ENCODE measurements at regions not wholly inside any gene's neighbourhood (a gene's known extent, or its start where the extent isn't known, plus 50 kb on each side); places are given as distances from the start of the nearest gene placed in this dataset.

- no peaks in the 10 kb centered on the region for H3K4me1 ChIP-seq
Measured at GRCh38 chr11:29685361-29685760, 331.5 kb downstream of the KCNA4 start.

GRCh38 chr11:29682856-29683255, 334.0 kb downstream of the KCNA4 start:
- H3K9me3 ChIP-seq = no peaks in the 10 kb centered on the region
- no peak for ATAC-seq
- DNase-seq = no peak
- no peaks in the 10 kb centered on the region for H3K27me3 ChIP-seq (ENCODE audit: insufficient read depth in 3 of 3, low read length in 2 of 3)
- 52 to 57% (median 54%) methylated on average over 2 of the region's 2 CpGs for WGBS, 3 donors
- no peaks in the 10 kb centered on the region for H3K36me3 ChIP-seq (ENCODE audit: insufficient read depth in 1 of 2, low read depth in 1 of 2)
- no peak overlapping the region for H3K4me3 ChIP-seq
- TF ChIP-seq, protein P1, sequence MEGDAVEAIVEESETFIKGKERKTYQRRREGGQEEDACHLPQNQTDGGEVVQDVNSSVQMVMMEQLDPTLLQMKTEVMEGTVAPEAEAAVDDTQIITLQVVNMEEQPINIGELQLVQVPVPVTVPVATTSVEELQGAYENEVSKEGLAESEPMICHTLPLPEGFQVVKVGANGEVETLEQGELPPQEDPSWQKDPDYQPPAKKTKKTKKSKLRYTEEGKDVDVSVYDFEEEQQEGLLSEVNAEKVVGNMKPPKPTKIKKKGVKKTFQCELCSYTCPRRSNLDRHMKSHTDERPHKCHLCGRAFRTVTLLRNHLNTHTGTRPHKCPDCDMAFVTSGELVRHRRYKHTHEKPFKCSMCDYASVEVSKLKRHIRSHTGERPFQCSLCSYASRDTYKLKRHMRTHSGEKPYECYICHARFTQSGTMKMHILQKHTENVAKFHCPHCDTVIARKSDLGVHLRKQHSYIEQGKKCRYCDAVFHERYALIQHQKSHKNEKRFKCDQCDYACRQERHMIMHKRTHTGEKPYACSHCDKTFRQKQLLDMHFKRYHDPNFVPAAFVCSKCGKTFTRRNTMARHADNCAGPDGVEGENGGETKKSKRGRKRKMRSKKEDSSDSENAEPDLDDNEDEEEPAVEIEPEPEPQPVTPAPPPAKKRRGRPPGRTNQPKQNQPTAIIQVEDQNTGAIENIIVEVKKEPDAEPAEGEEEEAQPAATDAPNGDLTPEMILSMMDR (IDR thresholded peaks at IDR 0.05) = no peak
- no peaks in the 10 kb centered on the region for H3K4me1 ChIP-seq
- no peak overlapping the region for H3K27ac ChIP-seq
- intact Hi-C loops (cut with DNase I) = no loop called here

More at GRCh38 chr11:29685361-29685760, 331.5 kb downstream of the KCNA4 start:
- 47 to 54% (median 54%) methylated on average over 1 of the region's 1 CpG for WGBS, 3 donors
- H3K36me3 ChIP-seq (ENCODE audit: insufficient read depth in 1 of 2, low read depth in 1 of 2) = no peaks in the 10 kb centered on the region
- H3K4me3 ChIP-seq = no peak overlapping the region
- TF ChIP-seq, protein P1 (IDR thresholded peaks at IDR 0.05) = no peak
- no peaks in the 10 kb centered on the region for H3K9me3 ChIP-seq
- no peaks in the 10 kb centered on the region for H3K27me3 ChIP-seq (ENCODE audit: insufficient read depth in 3 of 3, low read length in 2 of 3)
- H3K27ac ChIP-seq = no peak overlapping the region
- intact Hi-C loops (cut with DNase I) = no loop called here
- DNase-seq (no peak), ATAC-seq (no peak)

- WGBS, 3 donors = 54 to 83% (median 79%) methylated on average over 3 of the region's 3 CpGs
- intact Hi-C loops (cut with DNase I) = no loop called here
- Histone ChIP-seq H3K9me3 (no peaks in the 10 kb centered on the region), H3K4me3 (no peak overlapping the region), H3K4me1 (no peaks in the 10 kb centered on the region), H3K27ac (no peak overlapping the region), H3K27me3 (ENCODE audit: insufficient read depth in 3 of 3, low read length in 2 of 3) (no peaks in the 10 kb centered on the region), H3K36me3 (ENCODE audit: insufficient read depth in 1 of 2, low read depth in 1 of 2) (no peaks in the 10 kb centered on the region)
- DNase-seq = no peak
- ATAC-seq = no peak
- TF ChIP-seq, protein P1 (IDR thresholded peaks at IDR 0.05) = no peak
Measured at GRCh38 chr11:29679996-29680395, 336.8 kb downstream of the KCNA4 start.

DNA sequence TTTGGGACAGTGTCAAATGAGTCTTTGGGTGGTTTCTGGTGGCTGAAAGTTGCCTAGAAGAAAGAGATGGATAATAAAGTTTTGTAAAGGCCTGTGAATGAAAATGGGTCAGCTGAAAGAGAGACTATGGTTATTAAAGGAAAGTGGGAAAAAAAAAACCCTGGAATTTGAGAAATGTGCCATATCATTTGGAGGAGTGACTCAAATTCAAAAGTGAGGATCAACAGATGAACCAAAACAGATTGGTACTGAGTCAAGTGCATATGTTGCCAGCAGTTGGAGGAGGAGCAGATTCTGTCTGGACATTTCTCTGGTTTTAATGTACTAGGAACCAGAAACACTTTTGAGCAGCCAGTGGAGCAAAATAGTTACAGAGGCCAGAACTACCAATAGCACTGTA, 339.8 kb downstream of the KCNA4 start:
- no peak for ATAC-seq
- TF ChIP-seq, protein P1 (IDR thresholded peaks at IDR 0.05) = no peak

GRCh38 chr11:29669310-29669709, 347.5 kb downstream of the KCNA4 start:
- intact Hi-C loops (cut with DNase I) = no loop called here
- Histone ChIP-seq H3K4me1 (no peaks in the 10 kb centered on the region), H3K4me3 (no peak overlapping the region), H3K9me3 (peaks cover 10% of the 10 kb centered on the region), H3K27me3 (ENCODE audit: insufficient read depth in 3 of 3, low read length in 2 of 3) (no peaks in the 10 kb centered on the region), H3K36me3 (ENCODE audit: insufficient read depth in 1 of 2, low read depth in 1 of 2) (no peaks in the 10 kb centered on the region), H3K27ac (no peak overlapping the region)
- no peak for ATAC-seq
- TF ChIP-seq, protein P1 (IDR thresholded peaks at IDR 0.05) = no peak
- no peak for DNase-seq
- 63 to 66% (median 63%) methylated on average over 5 of the region's 5 CpGs for WGBS, 3 donors

More for the DNA sequence above, 339.8 kb downstream of the KCNA4 start:
- H3K4me1 ChIP-seq = no peaks in the 10 kb centered on the region
- DNase-seq = no peak
- no peaks in the 10 kb centered on the region for H3K27me3 ChIP-seq (ENCODE audit: insufficient read depth in 3 of 3, low read length in 2 of 3)
- no peak overlapping the region for H3K27ac ChIP-seq
- no peak overlapping the region for H3K4me3 ChIP-seq
- H3K9me3 ChIP-seq = no peaks in the 10 kb centered on the region
- intact Hi-C loops (cut with DNase I) = no loop called here
- no peaks in the 10 kb centered on the region for H3K36me3 ChIP-seq (ENCODE audit: insufficient read depth in 1 of 2, low read depth in 1 of 2)

Data from psoas muscle (tissue), 7 donors.